Tibial nerve (tissue), 4 donors: ENCODE measurements at regions not wholly inside any gene's neighbourhood (a gene's known extent, or its start where the extent isn't known, plus 50 kb on each side); places are given as distances from the start of the nearest gene placed in this dataset.

ENCODE experiments used
- EP300 ChIP-seq, 2 donors: sonication (generic); formaldehyde crosslinking; IDR thresholded peaks; one replicate each; pipeline ENCODE4 v1.6.1; 2017; ENCODE audit warnings: antibody characterized with exemption in 2 of 2, mild to moderate bottlenecking in 1 of 2
- POLR2A ChIP-seq, 2 donors: fragments of 450-650 bp; IDR thresholded peaks; one replicate each; pipeline ENCODE4 v1.6.1; 2017; ENCODE audit warnings: antibody characterized with exemption in 2 of 2, mild to moderate bottlenecking in 2 of 2, moderate library complexity in 2 of 2
- TF ChIP-seq, protein P1 (sequence below), 5 experiments: fragments of 200-600 bp in 3 of 5; fragments of 450-650 bp in 2 of 5; sonication (generic) in 3 of 5; IDR thresholded peaks; one replicate each; pipeline ENCODE4 v1.5.1; 2016 to 2019; ENCODE audit warnings: antibody characterized with exemption in 5 of 5, mild to moderate bottlenecking in 3 of 5, moderate library complexity in 2 of 5

DNA sequence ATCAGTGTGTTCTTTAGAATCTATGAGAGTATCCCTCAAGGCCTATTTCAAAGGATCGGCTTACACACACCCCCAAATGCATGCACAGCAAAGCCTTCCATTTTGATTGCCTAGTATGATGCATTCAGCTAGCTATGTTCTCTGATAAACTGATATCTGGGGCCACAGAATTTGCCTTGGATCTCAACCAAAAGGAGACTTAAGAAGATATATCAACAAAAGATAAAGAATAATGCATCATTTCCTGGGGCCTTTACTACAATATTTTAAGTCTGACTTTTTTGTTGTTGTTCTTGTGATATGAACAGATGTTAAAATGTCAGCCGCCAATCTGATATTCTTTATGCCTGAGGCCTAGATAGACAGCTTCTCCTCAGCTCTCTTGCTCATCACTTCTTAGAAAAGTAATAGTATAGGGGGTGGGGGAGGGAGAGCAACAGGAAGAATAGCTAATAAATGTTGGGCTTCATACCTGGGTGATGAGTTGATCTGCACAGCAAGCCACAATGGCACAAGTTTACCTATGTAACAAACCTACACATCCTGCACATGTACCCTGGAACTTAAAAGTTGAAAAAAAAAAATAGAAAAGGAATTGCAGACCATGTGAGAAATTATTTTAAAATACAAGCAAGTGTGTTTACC lies 792.9 kb upstream of the GHITM start:
- TF ChIP-seq, protein P1, sequence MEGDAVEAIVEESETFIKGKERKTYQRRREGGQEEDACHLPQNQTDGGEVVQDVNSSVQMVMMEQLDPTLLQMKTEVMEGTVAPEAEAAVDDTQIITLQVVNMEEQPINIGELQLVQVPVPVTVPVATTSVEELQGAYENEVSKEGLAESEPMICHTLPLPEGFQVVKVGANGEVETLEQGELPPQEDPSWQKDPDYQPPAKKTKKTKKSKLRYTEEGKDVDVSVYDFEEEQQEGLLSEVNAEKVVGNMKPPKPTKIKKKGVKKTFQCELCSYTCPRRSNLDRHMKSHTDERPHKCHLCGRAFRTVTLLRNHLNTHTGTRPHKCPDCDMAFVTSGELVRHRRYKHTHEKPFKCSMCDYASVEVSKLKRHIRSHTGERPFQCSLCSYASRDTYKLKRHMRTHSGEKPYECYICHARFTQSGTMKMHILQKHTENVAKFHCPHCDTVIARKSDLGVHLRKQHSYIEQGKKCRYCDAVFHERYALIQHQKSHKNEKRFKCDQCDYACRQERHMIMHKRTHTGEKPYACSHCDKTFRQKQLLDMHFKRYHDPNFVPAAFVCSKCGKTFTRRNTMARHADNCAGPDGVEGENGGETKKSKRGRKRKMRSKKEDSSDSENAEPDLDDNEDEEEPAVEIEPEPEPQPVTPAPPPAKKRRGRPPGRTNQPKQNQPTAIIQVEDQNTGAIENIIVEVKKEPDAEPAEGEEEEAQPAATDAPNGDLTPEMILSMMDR (IDR thresholded peaks at IDR 0.05): no peak
- TF ChIP-seq POLR2A (IDR thresholded peaks at IDR 0.05) (no peak), EP300 (IDR thresholded peaks at IDR 0.05) (no peak)
